Activated CD8-positive, alpha-beta T cell treated with anti-CD3 and anti-CD28 coated beads, Interleukin-2, amount 10 ng/mL, durations not matched to agents 7 days and 5 days (primary cell): ENCODE measurements at regions not wholly inside any gene's neighbourhood (a gene's known extent, or its start where the extent isn't known, plus 50 kb on each side); places are given as distances from the start of the nearest gene placed in this dataset.

Source experiments
- ATAC-seq: fragments of 150-1000 bp; cut with Tn5 transposase; one replicate; pipeline ENCODE4 v1.10.0; 2021; ENCODE audit warnings: moderate library complexity
- CTCF ChIA-PET: fragments of 350-600 bp; sonication (Branson Sonifier 250); formaldehyde crosslinking; loops from one replicate; lab custom pipeline; 2021; ENCODE audit warnings: antibody characterized with exemption; lab: Charles Lee
- POLR2A ChIA-PET: fragments of 350-600 bp; sonication (Branson Sonifier 250); formaldehyde crosslinking; loops from one replicate; lab custom pipeline; 2021; ENCODE audit warnings: antibody characterized with exemption; lab: Charles Lee
- DNase-seq: peaks from one replicate; pipeline ENCODE4 v3.0.0-alpha.2; 2020
- H3K27ac Mint-ChIP-seq: one replicate; pipeline ENCODE4 v1.8.0; 2021; ENCODE audit warnings: mild to moderate bottlenecking, mixed read lengths
- H3K27me3 Mint-ChIP-seq: one replicate; pipeline ENCODE4 v1.8.0; 2021; ENCODE audit warnings: low read depth, mixed read lengths
- H3K36me3 Mint-ChIP-seq: one replicate; pipeline ENCODE4 v1.8.0; 2021; ENCODE audit warnings: low read depth, mixed read lengths
- H3K4me1 Mint-ChIP-seq: one replicate; pipeline ENCODE4 v1.8.0; 2021; ENCODE audit warnings: low read depth, mixed read lengths
- H3K4me3 Mint-ChIP-seq: one replicate; pipeline ENCODE4 v1.8.0; 2021; ENCODE audit warnings: mild to moderate bottlenecking, mixed read lengths
- H3K9me3 Mint-ChIP-seq: one replicate; pipeline ENCODE4 v1.8.0; 2022; ENCODE audit warnings: mixed read lengths; ENCODE audit not compliant: insufficient read depth

DNA sequence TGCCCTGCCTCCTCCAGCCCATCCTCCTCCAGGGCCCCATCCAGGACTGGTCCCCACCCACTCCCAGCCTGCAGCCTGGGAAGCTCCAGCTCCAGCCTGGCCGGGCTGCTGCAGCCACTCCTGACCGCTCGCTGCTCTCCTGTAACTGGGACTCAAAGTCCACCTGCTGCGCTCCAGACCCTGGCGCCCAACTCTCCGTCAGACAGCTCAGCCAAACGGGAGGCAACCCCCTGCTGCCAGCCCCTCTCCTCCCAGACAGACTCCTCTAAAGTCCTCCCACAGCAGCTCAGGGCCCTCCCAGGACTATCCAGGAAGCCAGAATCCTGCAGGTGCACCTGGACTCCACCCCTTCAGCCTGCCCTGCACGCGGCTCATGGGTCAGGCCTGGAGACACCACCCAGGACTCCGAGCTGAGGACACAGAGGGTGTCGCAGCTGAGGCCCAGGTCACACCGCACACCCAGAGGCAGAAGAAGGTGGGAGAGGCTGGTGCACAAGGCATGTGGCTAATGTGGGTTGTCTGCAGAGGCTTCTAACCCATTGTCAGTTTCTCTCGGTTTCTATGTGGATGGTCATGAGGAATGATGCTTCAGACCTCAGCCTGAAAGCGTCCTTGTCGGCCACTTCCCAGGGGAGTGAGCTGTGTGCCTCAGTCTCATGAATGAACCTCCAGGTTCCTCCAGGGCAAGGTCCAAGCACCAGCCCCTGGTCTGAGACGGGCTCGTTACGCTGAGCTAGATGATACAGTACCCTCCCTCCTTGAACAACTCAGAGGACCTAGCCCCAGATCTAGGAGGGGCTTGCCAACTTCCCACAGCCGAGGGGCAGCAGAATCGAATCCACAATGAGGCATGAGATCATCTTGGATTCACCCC, 1514.8 kb downstream of the TBC1D22A start:
- DNase-seq, result no peak
- ChIA-PET CTCF (no interaction called here), POLR2A (no interaction called here)
- Mint-ChIP-seq H3K36me3 (no peaks in the 10 kb centered on the region), H3K9me3 (no peaks in the 10 kb centered on the region), H3K27me3 (peaks cover 2% of the 10 kb centered on the region), H3K4me1 (no peaks in the 10 kb centered on the region), H3K4me3 (no peak overlapping the region), H3K27ac (no peak overlapping the region)
- no peak for ATAC-seq

DNA sequence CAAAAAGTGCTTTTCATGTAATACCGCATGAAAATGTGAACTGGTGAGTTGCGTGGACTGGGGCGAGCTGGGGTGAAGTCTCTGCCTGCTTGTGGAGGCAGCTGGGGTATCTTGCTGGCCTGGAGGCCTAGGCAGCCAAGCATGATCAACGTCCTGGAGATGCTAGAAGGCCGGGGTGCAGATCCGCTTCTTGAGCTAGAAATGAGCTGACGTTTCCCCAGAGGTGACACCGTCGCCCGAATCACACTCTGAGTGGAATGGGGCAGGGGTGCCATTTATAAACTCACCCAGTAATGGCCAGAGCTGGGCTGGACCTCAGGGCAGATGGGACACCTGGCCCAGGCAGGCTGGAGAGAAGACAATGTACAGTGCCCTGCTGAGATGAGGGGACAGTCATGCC, 1513.0 kb downstream of the TBC1D22A start:
- Mint-ChIP-seq H3K4me1 (no peaks in the 10 kb centered on the region), H3K36me3 (no peaks in the 10 kb centered on the region), H3K4me3 (no peak overlapping the region), H3K27me3 (no peaks in the 10 kb centered on the region), H3K9me3 (no peaks in the 10 kb centered on the region), H3K27ac (no peak overlapping the region)
- POLR2A ChIA-PET, result no interaction called here
- CTCF ChIA-PET, result no interaction called here
- ATAC-seq, result no peak
- DNase-seq, result no peak

DNA sequence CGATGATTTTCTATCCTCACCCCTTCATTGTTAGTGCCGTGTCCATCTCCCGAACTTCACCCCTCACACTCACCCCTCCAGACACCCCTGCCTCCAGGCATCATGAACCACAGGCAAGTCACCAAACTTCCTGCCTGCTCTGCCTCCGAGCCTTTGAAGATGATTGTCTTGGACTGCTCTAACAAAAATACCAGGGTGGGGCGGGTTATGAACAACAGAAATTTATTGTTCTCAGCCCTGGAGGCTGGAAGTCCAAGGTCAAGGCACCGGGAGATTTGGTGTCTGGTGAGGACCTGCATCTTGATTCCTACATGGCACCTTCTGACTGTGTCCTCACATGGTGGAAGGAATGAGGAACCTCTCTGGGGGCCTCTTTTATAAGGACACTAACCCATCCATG, 1508.3 kb downstream of the TBC1D22A start:
- Mint-ChIP-seq H3K9me3 (no peaks in the 10 kb centered on the region), H3K4me3 (no peak overlapping the region), H3K27me3 (no peaks in the 10 kb centered on the region), H3K36me3 (no peaks in the 10 kb centered on the region), H3K4me1 (no peaks in the 10 kb centered on the region), H3K27ac (no peak overlapping the region)
- CTCF ChIA-PET, result no interaction called here
- POLR2A ChIA-PET, result no interaction called here
- ATAC-seq (no peak), DNase-seq (no peak)

DNA sequence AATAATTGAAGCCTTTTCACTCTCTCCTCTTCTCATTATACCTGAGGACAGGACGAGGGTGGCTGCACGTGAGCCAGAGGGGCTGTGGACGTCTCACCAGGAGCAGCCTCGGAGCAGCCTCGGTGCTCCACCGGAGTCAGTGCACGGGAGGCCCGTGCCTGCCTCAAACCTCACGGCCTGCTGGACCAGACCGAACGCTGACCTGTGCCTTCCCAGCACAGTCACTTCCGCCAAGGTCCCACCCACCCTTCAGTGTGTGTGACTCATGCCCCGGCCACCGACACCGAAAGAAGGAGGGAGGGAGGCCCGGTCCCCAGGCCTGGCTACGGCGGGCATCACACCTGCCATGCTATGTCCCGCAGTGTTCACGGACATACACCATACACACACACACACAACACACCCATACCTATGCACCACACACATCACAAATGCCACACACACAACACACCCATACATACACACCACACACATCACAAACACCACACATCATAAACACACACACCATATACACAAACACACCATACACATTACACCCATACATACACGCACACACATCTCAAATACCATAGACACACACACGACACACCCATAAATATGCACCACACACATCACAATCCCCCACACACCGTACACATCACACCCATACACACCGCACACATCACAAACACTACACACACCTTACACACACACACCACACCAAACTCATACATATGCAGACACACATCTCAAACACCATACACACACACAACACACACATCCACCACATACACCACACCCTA, 1506.5 kb downstream of the TBC1D22A start:
- ATAC-seq (no peak), DNase-seq (no peak)
- CTCF ChIA-PET, result no interaction called here
- Mint-ChIP-seq H3K36me3 (no peaks in the 10 kb centered on the region), H3K27me3 (no peaks in the 10 kb centered on the region), H3K4me3 (no peak overlapping the region), H3K9me3 (no peaks in the 10 kb centered on the region), H3K4me1 (no peaks in the 10 kb centered on the region), H3K27ac (no peak overlapping the region)
- POLR2A ChIA-PET, result no interaction called here

DNA sequence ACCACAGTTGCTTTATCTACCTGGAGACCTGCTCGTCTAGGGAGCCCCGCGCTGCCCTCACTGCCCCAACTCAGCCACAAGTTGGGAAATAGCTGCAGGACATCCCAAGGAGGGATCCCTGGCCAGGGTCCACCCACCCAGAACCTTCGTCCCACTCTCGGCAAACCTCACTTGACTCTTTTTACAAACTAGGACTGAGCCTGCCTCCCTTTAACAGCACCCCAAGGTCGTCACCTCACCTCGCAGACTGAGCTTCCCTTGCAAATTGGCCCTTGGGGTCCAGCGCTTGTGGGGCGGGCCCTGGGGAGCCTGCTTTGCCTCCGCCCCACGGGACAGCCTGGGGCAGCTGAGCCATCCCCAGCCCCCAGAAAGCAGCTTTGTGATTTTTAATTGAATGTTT, 1505.8 kb downstream of the TBC1D22A start:
- no peaks in the 10 kb centered on the region for H3K27me3 Mint-ChIP-seq
- DNase-seq, result no peak

DNA sequence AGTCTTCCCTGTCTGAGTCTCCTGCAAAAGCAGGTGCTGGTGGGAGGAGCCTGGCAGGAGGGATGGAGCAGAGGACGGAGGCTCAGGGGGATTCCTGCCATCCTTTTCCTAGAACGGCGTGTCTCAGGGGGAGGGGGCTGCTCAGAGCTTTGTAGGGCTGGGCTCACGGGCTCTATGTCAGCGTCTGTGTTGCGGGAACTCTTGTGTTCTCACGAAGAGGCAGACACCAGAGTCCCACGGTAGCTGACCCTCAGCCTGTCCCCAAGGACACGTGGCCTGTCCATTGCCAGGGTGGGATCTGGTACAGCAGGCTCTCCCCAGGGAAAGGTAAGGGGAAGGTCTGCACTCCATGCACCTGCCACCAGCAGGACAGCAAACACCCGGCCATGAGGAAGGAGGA, 1505.2 kb downstream of the TBC1D22A start:
- CTCF ChIA-PET, result no interaction called here
- H3K9me3 Mint-ChIP-seq, result no peaks in the 10 kb centered on the region

More for the DNA sequence above, 1505.8 kb downstream of the TBC1D22A start:
- no peaks in the 10 kb centered on the region for H3K4me1 Mint-ChIP-seq
- no peak overlapping the region for H3K4me3 Mint-ChIP-seq
- ChIA-PET CTCF (no interaction called here), POLR2A (no interaction called here)
- no peak overlapping the region for H3K27ac Mint-ChIP-seq
- H3K36me3 Mint-ChIP-seq, result no peaks in the 10 kb centered on the region
- H3K9me3 Mint-ChIP-seq, result no peaks in the 10 kb centered on the region
- ATAC-seq, result no peak

DNA sequence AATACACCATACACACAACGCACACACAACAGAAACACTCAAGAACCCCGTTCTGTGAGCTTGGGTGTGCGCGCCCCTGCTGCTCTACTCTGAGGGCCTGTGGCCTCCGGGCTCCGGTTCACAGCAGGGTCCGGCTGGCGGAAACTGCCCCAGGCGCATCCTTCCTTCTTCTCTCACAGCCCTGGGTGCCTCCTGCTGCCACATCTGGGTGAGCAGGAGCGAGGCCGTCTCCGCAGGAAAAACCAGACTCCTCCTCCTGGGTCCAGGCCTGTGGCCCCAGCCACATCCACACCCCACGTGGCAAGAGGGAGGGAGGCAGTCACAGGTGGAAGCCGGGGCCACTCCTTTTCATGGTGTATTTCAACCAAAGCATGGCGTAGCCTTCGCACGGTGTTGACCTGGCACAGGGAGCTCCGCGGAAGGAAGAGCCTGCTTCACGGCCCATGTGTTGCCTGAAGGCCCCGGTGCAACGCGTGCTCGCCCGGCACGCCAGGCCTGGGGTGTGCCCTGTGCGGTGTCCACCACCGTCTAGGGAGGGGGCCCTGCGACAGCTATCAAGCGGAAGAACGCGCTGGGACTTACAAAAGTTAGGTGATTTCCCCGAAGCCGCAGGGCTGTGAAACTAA, 1502.7 kb downstream of the TBC1D22A start:
- ChIA-PET POLR2A (no interaction called here), CTCF (no interaction called here)
- Mint-ChIP-seq H3K4me3 (no peak overlapping the region), H3K27ac (no peak overlapping the region), H3K36me3 (no peaks in the 10 kb centered on the region), H3K9me3 (no peaks in the 10 kb centered on the region), H3K4me1 (no peaks in the 10 kb centered on the region), H3K27me3 (no peaks in the 10 kb centered on the region)
- no peak for ATAC-seq
- no peak for DNase-seq

More for the DNA sequence above, 1505.2 kb downstream of the TBC1D22A start:
- no peaks in the 10 kb centered on the region for H3K4me1 Mint-ChIP-seq
- H3K27me3 Mint-ChIP-seq, result no peaks in the 10 kb centered on the region
- no peaks in the 10 kb centered on the region for H3K36me3 Mint-ChIP-seq
- POLR2A ChIA-PET, result no interaction called here
- H3K4me3 Mint-ChIP-seq, result no peak overlapping the region
- no peak for DNase-seq
- ATAC-seq, result no peak
- no peak overlapping the region for H3K27ac Mint-ChIP-seq

DNA sequence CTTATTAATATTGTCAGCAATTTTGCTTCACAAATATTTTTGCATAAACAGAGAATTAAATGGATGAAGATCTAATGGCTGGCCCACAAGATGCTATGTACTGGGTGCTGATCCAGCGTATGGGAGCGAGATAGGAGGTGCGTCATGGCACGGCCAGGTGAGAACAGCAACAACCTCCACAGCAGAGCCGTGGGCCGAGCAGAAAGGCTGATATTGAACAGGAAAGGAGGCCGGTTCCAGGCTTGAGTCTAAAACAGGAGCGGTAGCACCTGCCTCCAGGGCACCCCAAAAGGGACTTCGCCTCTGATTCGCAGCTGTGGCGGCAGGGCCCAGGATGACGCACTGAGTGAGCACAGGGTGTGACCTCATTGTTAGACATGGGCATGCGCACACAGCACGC, 1502.1 kb downstream of the TBC1D22A start:
- Mint-ChIP-seq H3K4me3 (no peak overlapping the region), H3K4me1 (no peaks in the 10 kb centered on the region), H3K27ac (no peak overlapping the region), H3K27me3 (no peaks in the 10 kb centered on the region), H3K36me3 (no peaks in the 10 kb centered on the region), H3K9me3 (no peaks in the 10 kb centered on the region)
- ATAC-seq (no peak), DNase-seq (no peak)
- ChIA-PET POLR2A (no interaction called here), CTCF (no interaction called here)

DNA sequence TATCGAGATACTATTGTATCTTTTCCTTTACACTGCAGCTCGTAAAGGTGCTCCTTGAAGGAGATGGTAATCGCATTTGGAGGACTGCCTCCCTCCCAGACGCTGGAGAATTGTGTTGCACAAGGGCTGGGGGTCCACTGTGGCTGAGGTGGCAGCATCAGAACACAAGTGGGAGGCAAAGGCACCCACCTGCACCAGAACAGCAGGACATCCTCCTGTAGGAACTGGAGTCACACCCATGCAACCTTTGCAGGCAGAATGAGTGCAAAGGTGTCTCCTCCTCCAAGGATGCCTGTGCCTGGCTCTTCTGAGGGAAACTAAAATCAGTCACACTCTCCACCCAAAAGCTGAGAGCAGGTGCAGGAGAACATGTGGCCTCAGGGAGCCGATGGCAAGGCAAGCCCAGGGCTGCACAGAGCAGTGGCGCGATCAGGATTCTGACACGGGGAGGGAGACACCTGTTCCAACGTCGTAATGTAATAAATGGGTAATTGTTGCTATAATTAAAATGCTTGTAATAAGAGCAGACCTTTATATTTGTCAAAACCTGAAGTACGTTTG, 1501.4 kb downstream of the TBC1D22A start:
- no peaks in the 10 kb centered on the region for H3K9me3 Mint-ChIP-seq
- DNase-seq (no peak), ATAC-seq (no peak)
- ChIA-PET POLR2A (no interaction called here), CTCF (no interaction called here)
- H3K4me3 Mint-ChIP-seq, result no peak overlapping the region
- H3K36me3 Mint-ChIP-seq, result no peaks in the 10 kb centered on the region
- no peaks in the 10 kb centered on the region for H3K4me1 Mint-ChIP-seq
- no peak overlapping the region for H3K27ac Mint-ChIP-seq
- H3K27me3 Mint-ChIP-seq, result no peaks in the 10 kb centered on the region

DNA sequence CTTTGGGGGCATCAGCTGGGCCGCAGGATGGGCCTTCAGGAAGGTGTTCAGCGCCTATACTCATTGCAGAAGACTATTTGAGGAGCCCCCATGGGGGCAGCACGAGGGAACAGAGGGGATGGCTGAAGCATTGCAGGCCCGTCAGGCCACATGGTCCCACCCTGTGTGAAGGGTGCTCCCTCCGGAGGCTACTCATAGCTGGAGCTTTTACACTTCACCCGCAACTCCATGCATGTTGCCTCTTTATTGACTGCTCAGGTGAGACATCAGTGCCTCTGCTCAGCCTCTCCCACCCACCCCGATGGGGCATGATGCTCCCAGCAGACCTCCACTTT, 1500.9 kb downstream of the TBC1D22A start:
- DNase-seq, result no peak
- Mint-ChIP-seq H3K27me3 (no peaks in the 10 kb centered on the region), H3K9me3 (no peaks in the 10 kb centered on the region), H3K36me3 (no peaks in the 10 kb centered on the region), H3K4me1 (no peaks in the 10 kb centered on the region), H3K4me3 (no peak overlapping the region), H3K27ac (no peak overlapping the region)
- ChIA-PET CTCF (no interaction called here), POLR2A (no interaction called here)
- no peak for ATAC-seq

DNA sequence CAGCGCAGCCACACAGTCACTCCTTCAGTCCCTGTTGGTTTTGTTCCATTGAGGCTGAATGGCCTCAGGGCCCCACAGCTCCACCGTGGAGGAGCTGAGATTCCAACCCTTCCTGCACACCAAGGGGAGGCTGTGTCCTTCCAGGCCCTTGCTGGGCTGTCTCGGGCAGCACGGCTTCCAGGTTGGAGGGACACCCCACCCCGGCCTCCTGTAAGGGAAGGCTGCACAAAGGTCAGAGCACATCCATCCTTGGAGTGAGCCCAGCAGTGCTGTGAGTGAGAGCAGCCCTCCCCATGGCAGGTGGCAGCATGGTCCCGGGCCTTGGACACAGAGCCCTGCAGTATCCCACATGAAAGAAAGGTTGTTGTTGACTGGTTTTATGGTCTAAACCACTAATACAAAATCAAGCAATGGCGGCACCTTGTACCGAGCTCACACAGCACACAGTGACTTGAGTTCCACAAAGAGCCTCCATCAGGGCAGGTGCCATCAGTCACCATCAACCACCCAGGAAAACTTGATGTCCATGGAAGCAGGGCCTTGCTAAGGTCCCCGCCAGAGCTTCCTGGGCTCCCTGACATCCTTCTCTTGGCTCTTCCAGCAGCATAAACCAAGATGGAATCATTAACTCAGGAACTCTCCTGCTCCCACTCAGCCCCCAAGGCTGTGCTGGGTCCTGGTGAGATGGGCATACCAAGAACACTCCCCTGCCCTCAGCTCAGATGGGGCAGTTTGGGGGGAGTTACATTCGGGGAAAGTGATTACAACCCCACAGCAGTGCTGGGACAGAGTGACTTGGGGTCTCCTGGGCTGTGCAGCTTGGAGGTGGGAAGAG, 1500.4 kb downstream of the TBC1D22A start:
- H3K36me3 Mint-ChIP-seq, result no peaks in the 10 kb centered on the region
- no peaks in the 10 kb centered on the region for H3K9me3 Mint-ChIP-seq
- DNase-seq, result no peak
- H3K27me3 Mint-ChIP-seq, result no peaks in the 10 kb centered on the region
- H3K27ac Mint-ChIP-seq, result no peak overlapping the region
- no peaks in the 10 kb centered on the region for H3K4me1 Mint-ChIP-seq
- CTCF ChIA-PET, result no interaction called here
- no peak overlapping the region for H3K4me3 Mint-ChIP-seq
- POLR2A ChIA-PET, result no interaction called here
- no peak for ATAC-seq
